ENCODE measurements at regions not wholly inside any gene's neighbourhood (a gene's known extent, or its start where the extent isn't known, plus 50 kb on each side); places are given as distances from the start of the nearest gene placed in this dataset.

DNA sequence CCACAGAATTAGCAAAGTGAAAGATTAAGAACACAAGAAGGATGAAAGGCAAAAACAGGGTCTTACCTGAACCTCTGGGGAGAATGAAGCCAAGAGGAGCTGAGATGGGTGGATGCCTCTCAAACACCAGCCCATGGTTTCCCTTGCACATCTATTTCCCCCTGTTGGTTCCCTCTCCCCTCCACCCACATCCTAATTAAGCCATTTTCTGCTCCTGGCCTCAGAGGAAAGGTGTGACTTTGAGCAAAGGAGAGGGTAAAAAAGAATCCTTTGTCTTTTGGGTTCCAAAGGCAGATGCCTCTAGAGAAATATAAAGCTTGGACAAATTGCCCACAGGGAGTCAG, 214.9 kb downstream of the RAP2A start:
- ChIA-PET POLR2A (no interaction called here), CTCF (no interaction called here)
- Mint-ChIP-seq H3K4me1 (ENCODE audit: low read depth) (no peaks in the 10 kb centered on the region), H3K9me3 (no peaks in the 10 kb centered on the region), H3K27ac (no peak overlapping the region), H3K4me3 (no peak overlapping the region), H3K36me3 (ENCODE audit: low read depth) (no peaks in the 10 kb centered on the region), H3K27me3 (peaks cover 6% of the 10 kb centered on the region)
- no peak for DNase-seq
- ATAC-seq, result no peak
- intact Hi-C loops (cut with micrococcal nuclease), result no loop called here
- TF ChIP-seq CTCF (IDR thresholded peaks at IDR 0.05), result no peak

GRCh38 chr13:97653443-97654140, 219.6 kb downstream of the RAP2A start:
- no peak for DNase-seq
- Mint-ChIP-seq H3K4me1 (ENCODE audit: low read depth) (no peaks in the 10 kb centered on the region), H3K27ac (no peak overlapping the region), H3K9me3 (no peaks in the 10 kb centered on the region), H3K27me3 (peaks cover 13% of the 10 kb centered on the region), H3K36me3 (ENCODE audit: low read depth) (no peaks in the 10 kb centered on the region), H3K4me3 (no peak overlapping the region)
- ChIA-PET CTCF (no interaction called here), POLR2A (no interaction called here)
- intact Hi-C loops (cut with micrococcal nuclease), result no loop called here
- no peak for TF ChIP-seq CTCF (IDR thresholded peaks at IDR 0.05)
- ATAC-seq, result no peak

GRCh38 chr13:97654236-97654635, 220.3 kb downstream of the RAP2A start:
- Mint-ChIP-seq H3K9me3 (no peaks in the 10 kb centered on the region), H3K27ac (no peak overlapping the region), H3K4me1 (ENCODE audit: low read depth) (no peaks in the 10 kb centered on the region), H3K4me3 (no peak overlapping the region), H3K27me3 (peaks cover 11% of the 10 kb centered on the region), H3K36me3 (ENCODE audit: low read depth) (no peaks in the 10 kb centered on the region)
- intact Hi-C loops (cut with micrococcal nuclease), result no loop called here
- CTCF ChIA-PET, result no interaction called here
- POLR2A ChIA-PET, result no interaction called here
- TF ChIP-seq CTCF (IDR thresholded peaks at IDR 0.05), result no peak
- DNase-seq (no peak), ATAC-seq (no peak)

GRCh38 chr13:97658556-97658955, 224.6 kb downstream of the RAP2A start:
- H3K36me3 Mint-ChIP-seq (ENCODE audit: low read depth), result no peaks in the 10 kb centered on the region
- intact Hi-C loops (cut with micrococcal nuclease), result no loop called here
- TF ChIP-seq CTCF (IDR thresholded peaks at IDR 0.05), result no peak
- ATAC-seq, result no peak
- no peak overlapping the region for H3K4me3 Mint-ChIP-seq
- no peaks in the 10 kb centered on the region for H3K9me3 Mint-ChIP-seq
- DNase-seq, result no peak
- H3K27me3 Mint-ChIP-seq, result peaks cover 15% of the 10 kb centered on the region
- POLR2A ChIA-PET, result no interaction called here
- no peak overlapping the region for H3K27ac Mint-ChIP-seq
- CTCF ChIA-PET, result interaction anchor here (1.1 kb wide), 1 partner anchor 75 kb away, joined by 3 read pairs; no protein-coding TSS in a partner anchor
- H3K4me1 Mint-ChIP-seq (ENCODE audit: low read depth), result no peaks in the 10 kb centered on the region

- H3K9me3 Mint-ChIP-seq, result no peaks in the 10 kb centered on the region
- H3K4me3 Mint-ChIP-seq, result no peak overlapping the region
- H3K4me1 Mint-ChIP-seq (ENCODE audit: low read depth), result no peaks in the 10 kb centered on the region
- no peak for TF ChIP-seq CTCF (IDR thresholded peaks at IDR 0.05)
- H3K27ac Mint-ChIP-seq, result no peak overlapping the region
- H3K27me3 Mint-ChIP-seq, result peaks cover 15% of the 10 kb centered on the region
- ChIA-PET CTCF (no interaction called here), POLR2A (interaction anchor here (0.6 kb wide), 1 partner anchor 36 kb away, joined by 3 read pairs; no protein-coding TSS in a partner anchor)
- peak; percentile 4 for DNase-seq
- ATAC-seq, result no peak
- no peaks in the 10 kb centered on the region for H3K36me3 Mint-ChIP-seq (ENCODE audit: low read depth)
- intact Hi-C loops (cut with micrococcal nuclease), result no loop called here
These were observed 225.6 kb downstream of the RAP2A start for GRCh38 chr13:97659602-97660001.
